Caco-2 (cell line): ENCODE measurements at regions not wholly inside any gene's neighbourhood (a gene's known extent, or its start where the extent isn't known, plus 50 kb on each side); places are given as distances from the start of the nearest gene placed in this dataset.

Experiments
- BruUV-seq: library from RNA; stranded (reverse); fragments of 400-500 nt; replicated peaks from 2 replicates; lab custom pipeline; 2021; lab: Mats Ljungman, UMichigan
- CTCF ChIA-PET: fragments of 300-600 bp; sonication (Branson Sonifier 250); formaldehyde crosslinking; loops from one replicate; lab custom pipeline; 2022; ENCODE audit warnings: antibody characterized with exemption; lab: Charles Lee
- POLR2A ChIA-PET: fragments of 300-600 bp; sonication (Branson Sonifier 250); formaldehyde crosslinking; loops from one replicate; lab custom pipeline; 2022; ENCODE audit warnings: antibody characterized with exemption; lab: Charles Lee
- DNase-seq, 2 experiments: peaks; one replicate each; pipeline versions ENCODE4 v3.0.0 to v3.0.0-alpha.2; 2020 to 2022
- H3K27me3 ChIP-seq: replicated peaks from 2 replicates; pipeline ENCODE4 v1.6.0; 2011; ENCODE audit warnings: low read length; ENCODE audit not compliant: control insufficient read depth, insufficient read depth
- H3K36me3 ChIP-seq: 2 replicates; pipeline ENCODE4 v1.5.1; 2011; ENCODE audit warnings: low read length; ENCODE audit not compliant: control insufficient read depth, insufficient read depth
- H3K4me1 ChIP-seq: fragments of 250-450 bp; sonication (Bioruptor Pico); 2 replicates; pipeline ENCODE4 v1.5.1; 2020; ENCODE audit warnings: mild to moderate bottlenecking
- H3K4me3 ChIP-seq: 2 replicates; pipeline ENCODE4 v1.5.1; 2011; ENCODE audit warnings: low read depth, mild to moderate bottlenecking, control low read depth, low read length
- H3K9me3 ChIP-seq: fragments of 250-450 bp; sonication (Bioruptor Pico); 2 replicates; pipeline ENCODE4 v1.5.1; 2020; ENCODE audit warnings: mild to moderate bottlenecking, moderate library complexity
- H3K27ac Mint-ChIP-seq: one replicate; pipeline ENCODE4 v1.8.0; 2022; ENCODE audit warnings: mixed read lengths; ENCODE audit not compliant: unreplicated experiment
- H3K27me3 Mint-ChIP-seq: one replicate; pipeline ENCODE4 v1.8.0; 2022; ENCODE audit warnings: mixed read lengths; ENCODE audit not compliant: insufficient read depth, unreplicated experiment
- H3K36me3 Mint-ChIP-seq: one replicate; pipeline ENCODE4 v1.8.0; 2022; ENCODE audit warnings: mild to moderate bottlenecking, mixed read lengths; ENCODE audit not compliant: insufficient read depth, unreplicated experiment
- H3K4me1 Mint-ChIP-seq: one replicate; pipeline ENCODE4 v1.8.0; 2022; ENCODE audit warnings: low read depth, mixed read lengths; ENCODE audit not compliant: unreplicated experiment
- H3K4me3 Mint-ChIP-seq: one replicate; pipeline ENCODE4 v1.8.0; 2022; ENCODE audit warnings: mild to moderate bottlenecking, moderate library complexity, mixed read lengths; ENCODE audit not compliant: unreplicated experiment
- H3K9me3 Mint-ChIP-seq: one replicate; pipeline ENCODE4 v1.8.0; 2022; ENCODE audit warnings: mixed read lengths; ENCODE audit not compliant: unreplicated experiment
- intact Hi-C: fragments of 100-400 bp; cut with micrococcal nuclease; formaldehyde crosslinking; loops from one replicate; pipeline ENCODE4 v1.10.0; 2022; ENCODE audit not compliant: unreplicated experiment
- TF ChIP-seq, protein P1 (sequence below), 2 experiments: fragments of 200-600 bp in 1 of 2; IDR thresholded peaks; 1 replicate in 1 of 2; 2 replicates in 1 of 2; pipeline versions ENCODE4 v1.5.1 to v1.8.0; 2011 to 2022; ENCODE audit warnings: antibody characterized with exemption in 1 of 2, control low read depth in 1 of 2, inconsistent platforms in 1 of 2, low read depth in 1 of 2, low read length in 1 of 2, mild to moderate bottlenecking in 1 of 2, moderate library complexity in 1 of 2; ENCODE audit not compliant: insufficient read depth in 1 of 2, severe bottlenecking in 1 of 2, unreplicated experiment in 1 of 2

DNA sequence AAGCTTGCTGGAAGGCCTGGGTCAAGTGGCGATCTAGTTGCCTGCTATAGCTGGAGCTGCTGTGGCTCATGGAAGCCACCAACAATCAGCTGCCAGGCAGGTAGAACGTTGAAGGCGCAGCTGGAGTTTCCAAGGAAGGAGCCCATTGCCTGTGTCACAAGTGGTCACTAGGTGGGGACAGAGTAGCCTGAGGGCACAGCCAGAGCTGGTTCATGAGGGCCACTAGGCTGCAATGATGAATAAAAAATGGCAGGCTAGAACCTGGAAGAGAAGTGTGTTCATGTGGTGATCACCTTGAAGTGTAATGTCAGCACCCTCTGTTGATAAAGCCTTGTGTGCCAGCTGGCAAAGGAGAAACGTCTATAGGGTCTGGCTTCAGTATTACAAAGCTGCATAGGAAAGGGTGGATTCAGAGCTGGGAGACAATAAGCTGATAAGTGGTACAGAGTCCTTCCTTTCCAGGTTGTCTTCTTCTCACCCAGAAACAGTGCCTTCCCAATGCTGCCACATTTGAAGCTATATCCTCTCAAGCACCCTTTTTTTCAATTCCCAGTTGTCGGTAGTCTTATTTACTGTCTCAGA, 165.8 kb downstream of the EMP1 start:
- Histone ChIP-seq H3K36me3 (no peaks in the 10 kb centered on the region), H3K4me1 (no peaks in the 10 kb centered on the region), H3K4me3 (no peak overlapping the region), H3K9me3 (no peaks in the 10 kb centered on the region), H3K27me3 (no peaks in the 10 kb centered on the region)
- no peaks in the 10 kb centered on the region for H3K4me1 Mint-ChIP-seq
- no TSS peak for BruUV-seq
- ChIA-PET CTCF (interaction anchor here (0.6 to 2.0 kb wide), 14 partner anchors 9 to 805 kb away, joined by 3 to 23 read pairs (median 7); no protein-coding TSS in a partner anchor), POLR2A (no interaction called here)
- peaks cover 20% of the 10 kb centered on the region for H3K27me3 Mint-ChIP-seq
- H3K4me3 Mint-ChIP-seq = no peak overlapping the region
- DNase-seq = peak; percentile 85 to 88
- TF ChIP-seq, protein P1, sequence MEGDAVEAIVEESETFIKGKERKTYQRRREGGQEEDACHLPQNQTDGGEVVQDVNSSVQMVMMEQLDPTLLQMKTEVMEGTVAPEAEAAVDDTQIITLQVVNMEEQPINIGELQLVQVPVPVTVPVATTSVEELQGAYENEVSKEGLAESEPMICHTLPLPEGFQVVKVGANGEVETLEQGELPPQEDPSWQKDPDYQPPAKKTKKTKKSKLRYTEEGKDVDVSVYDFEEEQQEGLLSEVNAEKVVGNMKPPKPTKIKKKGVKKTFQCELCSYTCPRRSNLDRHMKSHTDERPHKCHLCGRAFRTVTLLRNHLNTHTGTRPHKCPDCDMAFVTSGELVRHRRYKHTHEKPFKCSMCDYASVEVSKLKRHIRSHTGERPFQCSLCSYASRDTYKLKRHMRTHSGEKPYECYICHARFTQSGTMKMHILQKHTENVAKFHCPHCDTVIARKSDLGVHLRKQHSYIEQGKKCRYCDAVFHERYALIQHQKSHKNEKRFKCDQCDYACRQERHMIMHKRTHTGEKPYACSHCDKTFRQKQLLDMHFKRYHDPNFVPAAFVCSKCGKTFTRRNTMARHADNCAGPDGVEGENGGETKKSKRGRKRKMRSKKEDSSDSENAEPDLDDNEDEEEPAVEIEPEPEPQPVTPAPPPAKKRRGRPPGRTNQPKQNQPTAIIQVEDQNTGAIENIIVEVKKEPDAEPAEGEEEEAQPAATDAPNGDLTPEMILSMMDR (IDR thresholded peaks at IDR 0.05; ENCODE audit: insufficient read depth in 1 of 2, low read depth in 1 of 2, low read length in 1 of 2, severe bottlenecking in 1 of 2, unreplicated experiment in 1 of 2) = peak; percentile 93 to 96
- H3K27ac Mint-ChIP-seq = no peak overlapping the region
- no peaks in the 10 kb centered on the region for H3K36me3 Mint-ChIP-seq
- H3K9me3 Mint-ChIP-seq = no peaks in the 10 kb centered on the region
- intact Hi-C loops = loop anchor here (1.0 to 5.0 kb wide), 5 partner anchors 108 to 805 kb away; no protein-coding TSS in a partner anchor

DNA sequence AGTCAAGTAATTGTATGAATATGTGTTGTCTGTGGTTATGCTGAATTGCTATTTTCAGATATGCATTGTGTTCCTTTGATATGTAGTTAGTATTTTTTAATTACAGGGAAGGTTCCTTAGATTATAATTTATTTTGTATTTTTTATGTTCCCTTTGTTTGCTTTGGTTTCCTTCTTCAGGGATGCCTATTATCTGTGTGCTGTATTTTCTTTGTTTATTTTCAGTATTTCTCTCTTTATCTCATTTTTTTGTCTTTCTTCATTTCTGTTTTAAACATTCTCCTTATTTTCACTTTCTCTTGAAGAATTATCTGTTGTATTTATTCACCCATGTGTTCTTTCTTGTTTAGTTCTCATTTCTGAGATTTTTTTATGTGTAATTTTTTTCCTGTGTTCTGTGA, 163.1 kb downstream of the EMP1 start:
- Mint-ChIP-seq H3K4me1 (no peaks in the 10 kb centered on the region), H3K27me3 (peaks cover 22% of the 10 kb centered on the region), H3K9me3 (no peaks in the 10 kb centered on the region), H3K36me3 (no peaks in the 10 kb centered on the region), H3K4me3 (no peak overlapping the region), H3K27ac (no peak overlapping the region)
- H3K4me3 ChIP-seq = no peak overlapping the region
- ChIA-PET CTCF (no interaction called here), POLR2A (no interaction called here)
- no peaks in the 10 kb centered on the region for H3K36me3 ChIP-seq
- no TSS peak for BruUV-seq
- intact Hi-C loops = loop anchor here (5.0 kb wide), 1 partner anchor 583 kb away; no protein-coding TSS in a partner anchor
- no peak for DNase-seq
- no peaks in the 10 kb centered on the region for H3K4me1 ChIP-seq
- H3K27me3 ChIP-seq = no peaks in the 10 kb centered on the region
- no peaks in the 10 kb centered on the region for H3K9me3 ChIP-seq
- TF ChIP-seq, protein P1 (IDR thresholded peaks at IDR 0.05; ENCODE audit: insufficient read depth in 1 of 2, low read depth in 1 of 2, low read length in 1 of 2, severe bottlenecking in 1 of 2, unreplicated experiment in 1 of 2) = no peak

DNA sequence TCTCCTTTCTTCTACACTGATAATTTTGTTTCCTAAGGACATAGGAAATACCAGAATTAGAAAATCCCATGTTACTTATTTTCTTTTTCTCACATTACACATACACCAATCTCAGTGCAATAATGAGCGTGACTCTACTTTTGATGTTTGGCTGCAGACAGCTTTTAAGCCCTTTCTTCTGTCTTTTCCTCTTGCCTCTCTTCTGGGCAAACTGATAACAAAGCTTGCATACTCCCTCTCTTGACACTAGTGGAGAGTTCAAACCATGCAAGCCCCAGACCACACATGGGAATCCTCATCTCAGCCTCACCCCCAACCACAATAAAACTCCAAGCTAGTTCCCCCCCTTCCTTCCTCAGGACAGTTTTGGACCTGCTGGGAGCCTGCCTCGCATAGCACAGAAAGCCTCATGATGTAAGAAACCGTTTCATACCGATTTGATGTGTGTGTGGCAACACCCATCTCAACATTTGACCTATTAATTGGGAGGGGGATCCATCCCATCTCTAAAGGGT, 161.9 kb downstream of the EMP1 start:
- POLR2A ChIA-PET = no interaction called here
- H3K4me3 Mint-ChIP-seq = no peak overlapping the region
- Histone ChIP-seq H3K9me3 (no peaks in the 10 kb centered on the region), H3K36me3 (no peaks in the 10 kb centered on the region), H3K27me3 (no peaks in the 10 kb centered on the region), H3K4me3 (no peak overlapping the region), H3K4me1 (no peaks in the 10 kb centered on the region)
- H3K9me3 Mint-ChIP-seq = no peaks in the 10 kb centered on the region
- no peaks in the 10 kb centered on the region for H3K4me1 Mint-ChIP-seq
- H3K27me3 Mint-ChIP-seq = peaks cover 22% of the 10 kb centered on the region
- intact Hi-C loops = no loop called here
- CTCF ChIA-PET = interaction anchor here (1.5 kb wide), 1 partner anchor 103 kb away, joined by 3 read pairs; no protein-coding TSS in a partner anchor
- no TSS peak for BruUV-seq
- no peaks in the 10 kb centered on the region for H3K36me3 Mint-ChIP-seq
- TF ChIP-seq, protein P1 (IDR thresholded peaks at IDR 0.05; ENCODE audit: insufficient read depth in 1 of 2, low read depth in 1 of 2, low read length in 1 of 2, severe bottlenecking in 1 of 2, unreplicated experiment in 1 of 2) = no peak
- no peak for DNase-seq
- H3K27ac Mint-ChIP-seq = no peak overlapping the region
